Smooth muscle cell (in vitro differentiated cells): ENCODE measurements at regions not wholly inside any gene's neighbourhood (a gene's known extent, or its start where the extent isn't known, plus 50 kb on each side); places are given as distances from the start of the nearest gene placed in this dataset.

ENCODE experiments used
- DNase-seq: peaks from one replicate; lab custom pipeline; 2025; ENCODE audit not compliant: unreplicated experiment; lab: John Stamatoyannopoulos, UW
- H2AFZ ChIP-seq: fragments of 200-600 bp; sonication (generic); 2 replicates; pipeline ENCODE4 v1.6.0; 2016; ENCODE audit warnings: antibody characterized with exemption, low read depth, mild to moderate bottlenecking
- H3F3A ChIP-seq: fragments of 200-600 bp; sonication (generic); 2 replicates; pipeline ENCODE4 v1.6.0; 2017; ENCODE audit warnings: antibody characterized with exemption, low read depth
- H3K27ac ChIP-seq: fragments of 200-600 bp; sonication (generic); 2 replicates; pipeline ENCODE4 v1.5.1; 2016; ENCODE audit warnings: low read depth, mild to moderate bottlenecking
- H3K27me3 ChIP-seq: fragments of 200-600 bp; sonication (generic); 2 replicates; pipeline ENCODE4 v1.6.1; 2016; ENCODE audit warnings: low read depth, mild to moderate bottlenecking
- H3K36me3 ChIP-seq: fragments of 200-600 bp; sonication (generic); 2 replicates; pipeline ENCODE4 v1.5.1; 2016; ENCODE audit warnings: low read depth
- H3K4me1 ChIP-seq: fragments of 200-600 bp; sonication (generic); 2 replicates; pipeline ENCODE4 v1.5.1; 2016; ENCODE audit warnings: low read depth
- H3K4me2 ChIP-seq: fragments of 200-600 bp; sonication (generic); 2 replicates; pipeline ENCODE4 v1.6.0; 2016; ENCODE audit warnings: mild to moderate bottlenecking
- H3K4me3 ChIP-seq: fragments of 200-600 bp; sonication (generic); 2 replicates; pipeline ENCODE4 v1.5.1; 2016; ENCODE audit warnings: mild to moderate bottlenecking
- H3K79me2 ChIP-seq: fragments of 200-600 bp; sonication (generic); 2 replicates; pipeline ENCODE4 v1.6.0; 2016; ENCODE audit warnings: low read depth, mild to moderate bottlenecking
- H3K9ac ChIP-seq: fragments of 200-600 bp; sonication (generic); 2 replicates; pipeline ENCODE4 v1.6.0; 2016; ENCODE audit warnings: low read depth
- H3K9me3 ChIP-seq: fragments of 200-600 bp; sonication (generic); replicated peaks from 2 replicates; pipeline ENCODE4 v1.5.1; 2016; ENCODE audit warnings: low read depth
- H4K20me1 ChIP-seq: fragments of 200-600 bp; sonication (generic); 2 replicates; pipeline ENCODE4 v1.6.0; 2016; ENCODE audit warnings: low read depth
- WGBS: methylation state at CpG from one replicate; pipeline ENCODE4 v1.1.7; 2016; ENCODE audit warnings: low lambda C conversion rate; 5-methylcytosine and 5-hydroxymethylcytosine counted together
- TF ChIP-seq, protein P1 (sequence below): fragments of 200-600 bp; sonication (generic); IDR thresholded peaks from 2 replicates; pipeline ENCODE4 v1.5.1; 2017; ENCODE audit warnings: borderline replicate concordance, mild to moderate bottlenecking, antibody characterized with exemption; ENCODE audit not compliant: insufficient read depth, poor library complexity, severe bottlenecking

DNA sequence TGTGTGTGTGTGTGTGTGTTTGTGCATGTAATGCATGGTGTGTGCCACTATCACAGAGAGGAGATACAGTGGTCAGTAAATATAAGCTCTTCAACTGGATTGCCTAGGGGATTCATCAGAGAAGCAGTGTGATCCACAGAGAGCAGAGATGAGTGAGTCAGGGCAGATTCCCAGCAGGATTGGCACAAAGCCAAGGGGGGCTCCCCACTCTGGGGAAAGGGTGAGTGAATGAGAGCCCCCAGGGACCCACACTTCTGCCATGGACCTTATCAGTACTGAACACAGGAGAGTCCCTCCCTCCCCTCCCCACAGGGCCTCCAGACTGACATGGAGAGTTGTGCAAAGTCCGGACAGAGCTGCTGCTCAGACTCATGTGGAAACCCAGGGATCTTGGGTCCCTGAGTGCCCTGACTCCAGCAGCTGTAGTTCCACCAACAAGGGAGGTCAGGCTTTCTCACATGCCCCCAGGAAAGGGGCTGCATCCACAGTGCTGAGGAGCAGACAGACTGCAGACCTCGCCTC, 748.8 kb downstream of the NR4A2 start:
- no peak overlapping the region for H2AFZ ChIP-seq
- H3K4me1 ChIP-seq, result no peaks in the 10 kb centered on the region
- H3K9ac ChIP-seq, result no peak overlapping the region
- no peaks in the 10 kb centered on the region for H3K27me3 ChIP-seq
- DNase-seq, result no peak
- H3F3A ChIP-seq, result no peaks in the 10 kb centered on the region
- no peaks in the 10 kb centered on the region for H3K9me3 ChIP-seq
- TF ChIP-seq, protein P1, sequence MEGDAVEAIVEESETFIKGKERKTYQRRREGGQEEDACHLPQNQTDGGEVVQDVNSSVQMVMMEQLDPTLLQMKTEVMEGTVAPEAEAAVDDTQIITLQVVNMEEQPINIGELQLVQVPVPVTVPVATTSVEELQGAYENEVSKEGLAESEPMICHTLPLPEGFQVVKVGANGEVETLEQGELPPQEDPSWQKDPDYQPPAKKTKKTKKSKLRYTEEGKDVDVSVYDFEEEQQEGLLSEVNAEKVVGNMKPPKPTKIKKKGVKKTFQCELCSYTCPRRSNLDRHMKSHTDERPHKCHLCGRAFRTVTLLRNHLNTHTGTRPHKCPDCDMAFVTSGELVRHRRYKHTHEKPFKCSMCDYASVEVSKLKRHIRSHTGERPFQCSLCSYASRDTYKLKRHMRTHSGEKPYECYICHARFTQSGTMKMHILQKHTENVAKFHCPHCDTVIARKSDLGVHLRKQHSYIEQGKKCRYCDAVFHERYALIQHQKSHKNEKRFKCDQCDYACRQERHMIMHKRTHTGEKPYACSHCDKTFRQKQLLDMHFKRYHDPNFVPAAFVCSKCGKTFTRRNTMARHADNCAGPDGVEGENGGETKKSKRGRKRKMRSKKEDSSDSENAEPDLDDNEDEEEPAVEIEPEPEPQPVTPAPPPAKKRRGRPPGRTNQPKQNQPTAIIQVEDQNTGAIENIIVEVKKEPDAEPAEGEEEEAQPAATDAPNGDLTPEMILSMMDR, result no peak
- no peaks in the 10 kb centered on the region for H4K20me1 ChIP-seq
- no peak overlapping the region for H3K4me2 ChIP-seq
- no peak overlapping the region for H3K4me3 ChIP-seq
- no peaks in the 10 kb centered on the region for H3K36me3 ChIP-seq
- H3K79me2 ChIP-seq, result no peaks in the 10 kb centered on the region
- no peak overlapping the region for H3K27ac ChIP-seq
- 80% methylated on average over 2 of the region's 2 CpGs for WGBS

DNA sequence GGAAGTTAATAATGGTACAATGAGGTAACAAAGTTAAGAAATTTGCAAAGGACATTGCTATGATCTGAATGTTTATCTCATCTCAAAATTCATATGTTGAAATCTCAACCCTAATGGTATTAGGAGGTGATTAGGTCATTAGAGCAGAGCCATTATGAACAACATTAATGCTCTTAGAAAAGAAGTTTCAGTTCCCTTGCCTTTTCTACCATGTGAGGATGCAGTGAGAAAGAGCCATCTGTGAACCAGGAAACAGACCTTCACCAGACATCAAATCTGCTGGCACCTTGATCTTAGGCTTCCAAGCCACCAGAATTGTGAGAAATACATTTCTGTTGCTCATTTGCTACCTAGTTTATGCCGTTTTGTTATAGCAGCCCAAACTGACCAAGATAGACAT, 757.6 kb downstream of the NR4A2 start:
- Histone ChIP-seq H3K27me3 (no peaks in the 10 kb centered on the region), H3K27ac (no peak overlapping the region), H3K79me2 (no peaks in the 10 kb centered on the region), H3K4me3 (no peak overlapping the region), H4K20me1 (no peaks in the 10 kb centered on the region), H2AFZ (no peak overlapping the region), H3K9me3 (no peaks in the 10 kb centered on the region), H3K4me1 (no peaks in the 10 kb centered on the region), H3K36me3 (no peaks in the 10 kb centered on the region), H3F3A (no peaks in the 10 kb centered on the region), H3K9ac (no peak overlapping the region), H3K4me2 (no peak overlapping the region)
- TF ChIP-seq, protein P1, result no peak
- DNase-seq, result no peak
- WGBS, result 79% methylated on average over 1 of the region's 1 CpG

DNA sequence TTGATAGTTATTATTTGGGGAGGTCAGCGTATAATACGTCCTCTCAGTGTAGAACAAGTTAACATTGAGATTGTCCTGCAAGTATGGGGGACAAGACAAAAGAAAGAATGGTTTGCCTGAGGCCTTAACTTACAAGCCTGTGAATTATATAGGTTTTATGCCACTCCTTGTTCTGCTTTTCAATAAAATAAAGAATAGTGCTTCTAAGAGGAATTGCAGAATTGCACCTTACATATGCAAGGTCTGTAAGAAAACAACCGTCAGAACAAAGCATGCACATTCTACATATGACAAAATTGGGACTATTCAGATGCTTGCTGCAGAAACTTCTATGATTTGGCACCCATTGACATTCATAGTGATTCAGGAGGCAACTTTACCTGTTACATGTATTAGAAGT, 785.0 kb downstream of the NR4A2 start:
- no peaks in the 10 kb centered on the region for H3K4me1 ChIP-seq
- no peak for DNase-seq
- H3K27me3 ChIP-seq, result no peaks in the 10 kb centered on the region
- H3K9me3 ChIP-seq, result no peaks in the 10 kb centered on the region
- no peak overlapping the region for H2AFZ ChIP-seq
- no peak overlapping the region for H3K27ac ChIP-seq
- H3K9ac ChIP-seq, result no peak overlapping the region
- TF ChIP-seq, protein P1, result no peak
- H3K79me2 ChIP-seq, result no peaks in the 10 kb centered on the region
- H3K4me3 ChIP-seq, result no peak overlapping the region
- WGBS, result 90% methylated on average over 3 of the region's 3 CpGs
- no peak overlapping the region for H3K4me2 ChIP-seq
- no peaks in the 10 kb centered on the region for H3K36me3 ChIP-seq
- H3F3A ChIP-seq, result no peaks in the 10 kb centered on the region
- H4K20me1 ChIP-seq, result no peaks in the 10 kb centered on the region
